ENCODE measurements at regions not wholly inside any gene's neighbourhood (a gene's known extent, or its start where the extent isn't known, plus 50 kb on each side); places are given as distances from the start of the nearest gene placed in this dataset.

DNA sequence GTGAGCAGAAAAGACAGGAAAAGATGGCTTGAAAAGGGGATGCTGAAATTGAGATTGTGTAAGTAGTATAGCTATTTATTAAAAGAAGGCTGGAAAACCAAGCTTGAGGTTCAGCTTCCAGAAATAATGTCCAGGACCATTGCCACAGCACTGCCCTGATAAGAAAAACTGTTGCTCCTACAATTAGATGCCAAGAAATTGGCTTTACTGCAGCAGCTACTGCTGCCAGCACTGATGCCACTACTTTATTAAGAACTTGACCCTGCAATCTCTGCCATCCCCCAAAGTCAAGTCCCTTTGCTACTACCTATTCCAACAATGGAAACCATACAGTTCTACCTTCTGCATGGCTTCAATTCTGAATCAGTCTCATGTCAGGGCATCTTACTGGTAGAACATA is 130.0 kb upstream of the VAMP7 start:
- TF ChIP-seq, protein P1, sequence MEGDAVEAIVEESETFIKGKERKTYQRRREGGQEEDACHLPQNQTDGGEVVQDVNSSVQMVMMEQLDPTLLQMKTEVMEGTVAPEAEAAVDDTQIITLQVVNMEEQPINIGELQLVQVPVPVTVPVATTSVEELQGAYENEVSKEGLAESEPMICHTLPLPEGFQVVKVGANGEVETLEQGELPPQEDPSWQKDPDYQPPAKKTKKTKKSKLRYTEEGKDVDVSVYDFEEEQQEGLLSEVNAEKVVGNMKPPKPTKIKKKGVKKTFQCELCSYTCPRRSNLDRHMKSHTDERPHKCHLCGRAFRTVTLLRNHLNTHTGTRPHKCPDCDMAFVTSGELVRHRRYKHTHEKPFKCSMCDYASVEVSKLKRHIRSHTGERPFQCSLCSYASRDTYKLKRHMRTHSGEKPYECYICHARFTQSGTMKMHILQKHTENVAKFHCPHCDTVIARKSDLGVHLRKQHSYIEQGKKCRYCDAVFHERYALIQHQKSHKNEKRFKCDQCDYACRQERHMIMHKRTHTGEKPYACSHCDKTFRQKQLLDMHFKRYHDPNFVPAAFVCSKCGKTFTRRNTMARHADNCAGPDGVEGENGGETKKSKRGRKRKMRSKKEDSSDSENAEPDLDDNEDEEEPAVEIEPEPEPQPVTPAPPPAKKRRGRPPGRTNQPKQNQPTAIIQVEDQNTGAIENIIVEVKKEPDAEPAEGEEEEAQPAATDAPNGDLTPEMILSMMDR (IDR thresholded peaks at IDR 0.05), result no peak
- TF ChIP-seq POLR2A (IDR thresholded peaks at IDR 0.05), result no peak

All from adrenal gland (tissue), 5 donors.